HG02970 (cell line): ENCODE measurements at regions not wholly inside any gene's neighbourhood (a gene's known extent, or its start where the extent isn't known, plus 50 kb on each side); places are given as distances from the start of the nearest gene placed in this dataset.

ENCODE experiments used
- ATAC-seq: cut with Tn5 transposase; IDR thresholded peaks from one replicate; pipeline ENCODE4 v1.9.1; 2021; ENCODE audit warnings: mild to moderate bottlenecking, moderate library complexity, moderate number of reproducible peaks; ENCODE audit not compliant: unreplicated experiment, low FRiP score

DNA sequence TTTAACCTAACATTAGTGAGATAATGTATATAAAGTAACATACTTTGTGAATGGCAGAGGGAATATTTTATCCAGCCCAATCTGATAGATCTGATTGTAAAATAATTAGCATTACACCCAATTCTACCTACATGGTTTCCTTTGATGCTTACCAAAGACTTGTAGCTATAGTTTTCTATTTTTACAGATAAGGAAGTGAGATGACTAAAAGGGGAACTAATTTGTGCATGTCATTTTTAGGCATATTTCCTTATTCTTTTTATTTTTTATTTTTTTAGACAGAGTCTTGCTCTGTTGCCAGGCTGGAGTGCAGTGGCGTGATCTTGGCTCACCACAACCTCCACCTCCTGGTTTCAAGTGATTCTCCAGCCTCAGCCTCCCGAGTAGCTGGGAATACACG is 793.7 kb upstream of the LRRC4C start:
- ATAC-seq: no peak

GRCh38 chr11:42255906-42256305 is 796.5 kb upstream of the LRRC4C start:
- ATAC-seq: no peak

GRCh38 chr11:42257534-42257933 is 798.1 kb upstream of the LRRC4C start:
- no peak for ATAC-seq

DNA sequence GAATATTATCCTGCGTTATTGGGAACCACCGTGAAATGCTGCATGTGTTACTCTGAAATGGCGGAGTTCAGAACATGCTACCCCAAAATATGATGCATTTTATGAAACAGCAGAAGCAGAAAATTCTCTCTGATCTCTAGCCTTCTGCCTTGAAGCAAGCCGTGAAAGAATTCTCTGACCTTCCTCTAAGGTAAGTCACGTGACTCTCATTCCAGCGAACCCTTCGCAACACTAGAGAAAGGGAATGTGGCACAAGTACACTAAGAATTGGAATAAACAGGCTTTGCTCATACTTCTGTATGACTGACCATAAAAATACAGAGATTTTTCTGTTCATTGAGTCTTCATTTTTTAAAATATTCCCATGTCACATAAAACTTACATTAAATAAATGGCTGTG is 805.6 kb upstream of the LRRC4C start:
- no peak for ATAC-seq

GRCh38 chr11:42271306-42271705 is 811.9 kb upstream of the LRRC4C start:
- ATAC-seq: no peak

- ATAC-seq: no peak
These were observed 814.5 kb upstream of the LRRC4C start for GRCh38 chr11:42273977-42274376.

- ATAC-seq: no peak
These were observed 837.5 kb upstream of the LRRC4C start for GRCh38 chr11:42296910-42297309.

DNA sequence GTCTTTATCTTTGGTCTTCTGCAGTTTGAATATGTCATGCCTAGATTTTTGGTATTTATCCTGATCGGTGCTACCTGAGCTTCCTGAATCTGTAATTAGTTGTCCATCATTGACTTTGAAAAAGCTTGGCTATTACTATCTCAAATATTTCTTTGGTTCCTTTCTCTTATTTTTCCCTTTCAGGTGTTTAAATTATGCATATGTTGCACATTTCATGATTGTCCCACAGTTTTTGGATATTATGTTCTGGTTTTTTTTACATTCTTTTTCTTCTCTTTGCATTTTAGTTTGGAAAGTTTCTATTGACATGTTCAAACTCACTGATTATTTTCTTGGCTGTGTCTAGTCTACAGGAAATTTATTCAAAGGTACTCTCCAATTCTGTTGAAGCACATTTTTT is 840.3 kb upstream of the LRRC4C start:
- ATAC-seq: no peak

DNA sequence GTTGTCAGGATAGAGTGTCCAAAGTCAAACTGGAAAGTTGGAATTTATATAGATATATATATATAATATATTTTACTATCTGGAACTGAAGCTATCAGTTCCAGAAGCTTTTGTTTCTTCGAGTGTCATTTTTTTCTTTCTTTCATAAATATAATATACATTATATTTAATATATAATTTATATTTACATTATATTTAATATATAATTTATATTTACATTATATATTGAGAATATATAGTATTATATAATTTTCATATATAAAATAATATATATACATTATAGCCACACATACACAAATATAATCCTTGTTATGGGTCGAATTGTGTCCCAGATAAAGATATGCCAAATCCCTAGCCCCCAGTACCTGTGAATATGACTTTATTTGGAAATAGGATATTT is 842.3 kb upstream of the LRRC4C start:
- ATAC-seq: no peak

- ATAC-seq: no peak
These were observed 852.1 kb upstream of the LRRC4C start for GRCh38 chr11:42311514-42311913.

DNA sequence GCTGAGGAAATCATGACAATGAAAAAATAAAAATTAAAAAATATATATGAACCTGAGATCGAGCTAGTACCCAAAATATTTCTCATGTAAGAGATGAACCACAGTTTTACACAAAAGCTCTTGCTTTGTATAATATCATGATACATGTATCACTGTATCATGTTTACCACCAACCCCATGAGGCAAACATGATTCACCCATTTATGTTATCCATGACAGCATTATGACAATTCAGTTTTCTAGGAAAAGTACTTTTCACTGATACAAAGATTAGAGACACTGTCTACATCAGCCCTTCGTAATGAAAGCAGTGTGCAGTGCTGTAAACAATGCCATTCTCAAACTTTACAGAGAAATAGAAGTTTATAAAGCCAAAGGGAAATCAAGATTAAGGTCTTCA is 852.5 kb upstream of the LRRC4C start:
- ATAC-seq: no peak

GRCh38 chr11:42315267-42315666 is 855.8 kb upstream of the LRRC4C start:
- ATAC-seq: no peak

- ATAC-seq: no peak
These were observed 856.4 kb upstream of the LRRC4C start for GRCh38 chr11:42315846-42316245.

GRCh38 chr11:42319921-42320320 is 860.5 kb upstream of the LRRC4C start:
- no peak for ATAC-seq

GRCh38 chr11:42329929-42330565 is 870.6 kb upstream of the LRRC4C start:
- ATAC-seq: no peak

- no peak for ATAC-seq
These were observed 878.5 kb upstream of the LRRC4C start for GRCh38 chr11:42337786-42338455.

- no peak for ATAC-seq
These were observed 884.8 kb upstream of the LRRC4C start for GRCh38 chr11:42344204-42344792.

DNA sequence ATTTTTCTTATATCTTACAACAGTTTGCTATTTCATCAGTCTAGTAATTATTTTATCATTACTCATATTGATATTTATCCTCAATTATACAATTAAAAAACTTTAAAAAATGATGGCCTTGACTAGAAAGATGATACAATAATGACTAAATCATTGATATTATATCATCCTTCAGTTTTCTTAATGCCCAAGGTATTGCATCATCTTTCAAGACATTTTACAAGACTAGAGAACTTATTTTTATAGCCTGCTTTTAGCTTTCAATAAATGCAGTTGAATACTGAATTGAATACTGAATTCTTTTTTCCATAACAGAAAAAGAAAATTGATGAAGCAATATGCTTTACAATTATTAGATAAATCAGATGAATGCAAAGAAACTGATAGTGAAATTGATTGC is 886.5 kb upstream of the LRRC4C start:
- ATAC-seq: no peak

GRCh38 chr11:42363701-42364100 is 904.2 kb upstream of the LRRC4C start:
- ATAC-seq: no peak

DNA sequence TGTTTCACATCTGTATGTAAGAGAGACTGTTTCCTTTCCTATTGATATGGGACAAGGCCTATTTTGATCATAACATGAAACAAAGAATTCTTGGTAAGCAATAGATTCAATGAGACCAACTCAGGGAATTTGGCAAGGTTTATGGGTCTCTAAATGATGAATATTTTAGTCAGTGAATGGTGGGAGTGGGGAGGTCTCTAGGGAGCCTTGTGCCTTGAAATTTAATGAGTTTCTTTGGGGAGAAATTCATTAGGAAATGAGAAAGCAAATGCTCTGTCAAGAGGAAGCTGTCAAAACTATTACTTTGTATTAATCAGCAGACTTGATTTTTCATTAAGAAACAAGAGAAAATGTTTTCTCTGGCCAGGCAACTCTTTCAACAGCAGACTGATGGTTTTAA is 921.7 kb upstream of the API5 start:
- ATAC-seq: no peak

- no peak for ATAC-seq
These were observed 914.3 kb upstream of the API5 start for GRCh38 chr11:42397483-42397882.

GRCh38 chr11:42407341-42407740 is 904.5 kb upstream of the API5 start:
- ATAC-seq: no peak
